Mucosa of descending colon (tissue), 3 donors: ENCODE measurements at regions not wholly inside any gene's neighbourhood (a gene's known extent, or its start where the extent isn't known, plus 50 kb on each side); places are given as distances from the start of the nearest gene placed in this dataset.

ENCODE experiments used
- ATAC-seq: fragments of 200-7000 bp; cut with Tn5 transposase; one replicate; pipeline ENCODE4 v1.9.1; 2020; ENCODE audit warnings: mild to moderate bottlenecking, moderate library complexity
- DNase-seq, 3 donors: peaks; one replicate each; pipeline ENCODE4 v3.0.0-alpha.2; 2020
- H3K36me3 ChIP-seq: fragments of 200-600 bp; one replicate; pipeline ENCODE4 v1.8.0; 2021; ENCODE audit warnings: low read depth, mild to moderate bottlenecking
- H3K4me1 ChIP-seq: fragments of 200-600 bp; one replicate; pipeline ENCODE4 v1.8.0; 2021; ENCODE audit warnings: low read depth, mild to moderate bottlenecking
- H3K4me3 ChIP-seq: fragments of 200-600 bp; one replicate; pipeline ENCODE4 v1.8.0; 2021; ENCODE audit warnings: mild to moderate bottlenecking
- H3K9me3 ChIP-seq: fragments of 200-600 bp; one replicate; pipeline ENCODE4 v1.8.0; 2021; ENCODE audit warnings: mild to moderate bottlenecking
- intact Hi-C, 2 donors: fragments of 100-400 bp; cut with DNase I in 1 of 2; cut with micrococcal nuclease in 1 of 2; formaldehyde crosslinking; loops; one replicate each; pipeline versions ENCODE4 v1.11.0 to v1.11.1; 2022; cut with DNase I, micrococcal nuclease
- TF ChIP-seq, protein P1 (sequence below): fragments of 200-600 bp; IDR thresholded peaks from one replicate; pipeline ENCODE4 v1.8.0; 2022; ENCODE audit warnings: antibody characterized with exemption, mild to moderate bottlenecking
- donor health status: DM: no; HTN: no; CAD: no; lungs with moderate emphysema.
- donor health status: DM: no; HTN: no; CAD: no.
- donor health status: DM: no; HTN: yes; CAD: no.

DNA sequence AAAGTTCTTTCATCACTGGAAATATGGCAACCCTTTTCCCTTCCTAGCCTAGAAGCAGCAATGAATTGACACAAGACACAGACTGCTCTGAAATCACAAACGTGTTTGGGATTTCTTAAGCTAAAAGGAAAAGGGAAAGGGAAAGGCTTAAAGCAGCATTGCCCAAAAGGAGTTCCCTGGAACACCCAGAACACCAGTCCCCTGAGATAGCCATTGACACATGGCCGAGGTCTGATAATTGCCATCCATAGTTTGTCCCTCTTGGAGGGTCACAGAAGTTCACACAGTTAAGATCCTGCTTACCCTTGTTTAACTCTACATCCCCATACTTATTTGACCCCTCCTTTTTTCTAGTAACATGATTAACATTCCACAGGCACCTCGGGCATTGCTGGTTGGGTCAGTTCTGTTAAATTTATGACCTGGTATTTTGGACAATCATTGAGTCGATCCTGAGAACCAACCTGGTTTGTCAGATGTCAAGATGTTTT lies 72.9 kb downstream of the ZNF281 start:
- intact Hi-C loops = no loop called here
- ATAC-seq (no peak), DNase-seq (no peak)
- no peak overlapping the region for H3K4me3 ChIP-seq
- no peaks in the 10 kb centered on the region for H3K4me1 ChIP-seq
- no peaks in the 10 kb centered on the region for H3K9me3 ChIP-seq
- no peaks in the 10 kb centered on the region for H3K36me3 ChIP-seq
- TF ChIP-seq, protein P1, sequence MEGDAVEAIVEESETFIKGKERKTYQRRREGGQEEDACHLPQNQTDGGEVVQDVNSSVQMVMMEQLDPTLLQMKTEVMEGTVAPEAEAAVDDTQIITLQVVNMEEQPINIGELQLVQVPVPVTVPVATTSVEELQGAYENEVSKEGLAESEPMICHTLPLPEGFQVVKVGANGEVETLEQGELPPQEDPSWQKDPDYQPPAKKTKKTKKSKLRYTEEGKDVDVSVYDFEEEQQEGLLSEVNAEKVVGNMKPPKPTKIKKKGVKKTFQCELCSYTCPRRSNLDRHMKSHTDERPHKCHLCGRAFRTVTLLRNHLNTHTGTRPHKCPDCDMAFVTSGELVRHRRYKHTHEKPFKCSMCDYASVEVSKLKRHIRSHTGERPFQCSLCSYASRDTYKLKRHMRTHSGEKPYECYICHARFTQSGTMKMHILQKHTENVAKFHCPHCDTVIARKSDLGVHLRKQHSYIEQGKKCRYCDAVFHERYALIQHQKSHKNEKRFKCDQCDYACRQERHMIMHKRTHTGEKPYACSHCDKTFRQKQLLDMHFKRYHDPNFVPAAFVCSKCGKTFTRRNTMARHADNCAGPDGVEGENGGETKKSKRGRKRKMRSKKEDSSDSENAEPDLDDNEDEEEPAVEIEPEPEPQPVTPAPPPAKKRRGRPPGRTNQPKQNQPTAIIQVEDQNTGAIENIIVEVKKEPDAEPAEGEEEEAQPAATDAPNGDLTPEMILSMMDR = no peak

DNA sequence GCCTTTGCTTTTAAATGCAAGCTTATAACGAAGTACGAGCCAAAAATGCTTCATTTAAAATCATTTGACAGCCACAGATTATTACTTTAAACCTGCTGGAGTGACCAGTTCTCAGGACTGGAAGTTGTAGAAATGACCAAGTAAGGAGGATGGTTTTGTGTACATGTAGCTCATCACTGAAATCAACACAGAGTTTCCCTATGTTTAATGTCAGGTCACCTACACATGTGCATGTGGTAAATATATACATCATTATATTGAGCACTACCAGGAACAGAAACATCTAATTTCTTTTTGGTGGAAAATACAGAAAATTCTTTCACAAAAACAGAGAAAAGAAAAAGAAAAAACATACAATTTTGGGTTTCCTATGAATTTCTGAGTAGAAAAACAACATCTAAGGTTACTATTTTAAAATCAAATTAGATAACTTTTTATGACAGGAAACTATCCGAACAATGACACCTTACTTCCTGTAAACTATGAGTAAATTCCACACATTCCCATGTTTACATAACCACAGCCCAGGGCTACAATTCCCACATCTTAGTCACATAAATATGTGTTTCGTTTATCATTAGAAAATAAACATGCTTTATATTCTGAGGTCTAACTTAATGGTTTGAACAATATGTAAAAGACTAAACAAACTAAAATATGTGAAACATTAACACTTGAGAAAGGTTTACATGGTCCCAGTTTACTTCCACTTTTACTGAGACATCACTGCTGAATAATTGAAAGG lies 73.6 kb downstream of the ZNF281 start:
- TF ChIP-seq, protein P1 = no peak
- intact Hi-C loops = no loop called here
- no peaks in the 10 kb centered on the region for H3K36me3 ChIP-seq
- H3K4me1 ChIP-seq = no peaks in the 10 kb centered on the region
- no peak overlapping the region for H3K4me3 ChIP-seq
- no peaks in the 10 kb centered on the region for H3K9me3 ChIP-seq
- DNase-seq = no peak
- no peak for ATAC-seq

DNA sequence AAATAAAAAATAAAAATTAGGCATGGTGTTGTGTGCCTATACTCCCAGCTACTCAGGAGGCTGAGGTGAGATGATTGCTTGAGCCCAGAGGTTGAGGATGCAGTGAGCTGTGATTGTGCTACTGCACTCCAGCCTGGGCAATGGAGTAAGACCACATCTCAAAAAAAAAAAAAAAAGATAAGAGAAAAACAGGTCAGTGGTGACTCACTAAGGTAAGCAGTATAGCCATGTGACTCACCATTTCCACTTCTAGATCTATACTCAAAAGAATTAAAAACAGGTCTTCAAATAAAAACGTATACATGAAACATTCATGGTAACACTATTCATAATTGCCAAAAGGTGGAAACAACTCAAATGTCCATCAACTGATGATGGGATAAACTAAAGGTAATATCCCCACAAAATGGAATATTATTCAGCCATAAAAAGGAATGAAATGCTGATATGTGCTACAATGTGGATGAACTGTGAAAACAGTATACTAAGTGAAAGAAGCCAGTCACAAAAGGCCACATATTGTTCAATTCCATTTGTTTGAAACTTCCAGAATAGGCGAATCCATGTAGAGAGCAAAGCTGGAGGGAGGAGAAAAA lies 75.1 kb downstream of the ZNF281 start:
- Histone ChIP-seq H3K36me3 (no peaks in the 10 kb centered on the region), H3K9me3 (no peaks in the 10 kb centered on the region), H3K4me1 (no peaks in the 10 kb centered on the region), H3K4me3 (no peak overlapping the region)
- TF ChIP-seq, protein P1 = no peak
- DNase-seq = no peak
- no peak for ATAC-seq
- intact Hi-C loops = no loop called here

DNA sequence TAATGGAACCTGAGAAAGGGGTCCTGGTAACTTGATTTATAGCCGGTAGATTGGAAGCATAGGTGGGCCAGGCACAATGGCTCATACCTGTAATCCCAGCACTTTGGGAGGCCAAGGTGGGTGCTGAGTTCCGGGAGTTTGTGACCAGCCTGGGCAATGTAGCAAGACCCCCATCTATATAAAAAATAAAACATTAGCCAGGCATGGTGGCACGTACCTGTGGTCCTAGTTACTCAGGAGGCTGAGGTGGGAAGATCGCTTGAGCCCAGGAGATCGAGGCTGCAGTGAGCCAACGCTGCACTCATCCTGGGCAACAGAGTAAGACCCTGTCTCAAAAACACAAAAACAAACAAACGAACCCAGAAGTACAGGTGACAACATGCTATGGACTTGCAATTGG lies 76.5 kb downstream of the ZNF281 start:
- no peaks in the 10 kb centered on the region for H3K4me1 ChIP-seq
- ATAC-seq (no peak), DNase-seq (no peak)
- no peaks in the 10 kb centered on the region for H3K36me3 ChIP-seq
- intact Hi-C loops = no loop called here
- TF ChIP-seq, protein P1 = no peak
- H3K9me3 ChIP-seq = no peaks in the 10 kb centered on the region
- no peak overlapping the region for H3K4me3 ChIP-seq

DNA sequence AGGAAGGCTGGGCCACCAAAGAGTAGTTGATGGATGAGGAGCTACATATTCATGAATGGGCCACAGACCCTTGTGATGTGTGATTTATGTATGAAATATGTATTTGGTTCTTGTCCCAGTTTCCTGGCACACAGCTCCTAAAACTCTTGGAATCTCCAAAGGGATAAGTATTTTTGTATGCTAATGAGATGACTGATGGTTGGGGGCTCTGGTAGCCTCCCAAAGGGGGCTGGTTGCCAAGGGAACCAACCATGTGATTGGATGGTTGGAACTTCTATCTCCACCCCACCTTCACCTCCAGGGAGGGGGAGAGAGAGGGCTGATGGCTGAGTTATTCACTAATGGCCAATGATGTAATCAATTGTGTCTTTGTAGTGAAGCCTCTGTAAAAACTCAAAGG lies 77.1 kb downstream of the ZNF281 start:
- no peak for ATAC-seq
- intact Hi-C loops = no loop called here

More for the DNA sequence above, 77.1 kb downstream of the ZNF281 start:
- DNase-seq = no peak
- Histone ChIP-seq H3K36me3 (no peaks in the 10 kb centered on the region), H3K9me3 (no peaks in the 10 kb centered on the region), H3K4me3 (no peak overlapping the region), H3K4me1 (no peaks in the 10 kb centered on the region)
- TF ChIP-seq, protein P1 = no peak
